ENCODE measurements at regions not wholly inside any gene's neighbourhood (a gene's known extent, or its start where the extent isn't known, plus 50 kb on each side); places are given as distances from the start of the nearest gene placed in this dataset.

GRCh38 chr2:120949027-120949956, 213.6 kb downstream of the GLI2 start:
- H3K9ac ChIP-seq (ENCODE audit: insufficient read length, low read depth), result no peak overlapping the region
- no peaks in the 10 kb centered on the region for H3K4me1 ChIP-seq (ENCODE audit: insufficient read depth, insufficient read length)
- H3K36me3 ChIP-seq (ENCODE audit: insufficient read depth, insufficient read length, low read length), result peaks cover 40% of the 10 kb centered on the region
- no peaks in the 10 kb centered on the region for H3K27me3 ChIP-seq (ENCODE audit: insufficient read depth, insufficient read length)
- H3K9me3 ChIP-seq (ENCODE audit: insufficient read depth, low read length), result no peaks in the 10 kb centered on the region
- TF ChIP-seq YY1 (IDR thresholded peaks at IDR 0.05; ENCODE audit: insufficient read depth, insufficient read length) (no peak), SUZ12 (IDR thresholded peaks at IDR 0.05; ENCODE audit: extremely low read depth, insufficient read depth, insufficient read length) (no peak), ZNF274 (IDR thresholded peaks at IDR 0.05; ENCODE audit: low read depth, low read length) (no peak)
- no peak overlapping the region for H3K4me3 ChIP-seq (ENCODE audit: insufficient read length, low read depth)
- no peak for DNase-seq (ENCODE audit: low read depth, low spot score)

GRCh38 chr2:120949957-120950590, 214.4 kb downstream of the GLI2 start:
- H3K27me3 ChIP-seq (ENCODE audit: insufficient read depth, insufficient read length), result no peaks in the 10 kb centered on the region
- no peak for TF ChIP-seq SUZ12 (IDR thresholded peaks at IDR 0.05; ENCODE audit: extremely low read depth, insufficient read depth, insufficient read length)
- no peak for TF ChIP-seq ZNF274 (IDR thresholded peaks at IDR 0.05; ENCODE audit: low read depth, low read length)
- TF ChIP-seq YY1 (IDR thresholded peaks at IDR 0.05; ENCODE audit: insufficient read depth, insufficient read length), result no peak
- H3K36me3 ChIP-seq (ENCODE audit: insufficient read depth, insufficient read length, low read length), result peaks cover 40% of the 10 kb centered on the region
- H3K9me3 ChIP-seq (ENCODE audit: insufficient read depth, low read length), result no peaks in the 10 kb centered on the region
- no peak for DNase-seq (ENCODE audit: low read depth, low spot score)
- H3K4me1 ChIP-seq (ENCODE audit: insufficient read depth, insufficient read length), result no peaks in the 10 kb centered on the region
- H3K4me3 ChIP-seq (ENCODE audit: insufficient read length, low read depth), result no peak overlapping the region
- no peak overlapping the region for H3K9ac ChIP-seq (ENCODE audit: insufficient read length, low read depth)

- Histone ChIP-seq H3K27me3 (ENCODE audit: insufficient read depth, insufficient read length) (no peaks in the 10 kb centered on the region), H3K4me3 (ENCODE audit: insufficient read length, low read depth) (no peak overlapping the region), H3K9ac (ENCODE audit: insufficient read length, low read depth) (no peak overlapping the region), H3K36me3 (ENCODE audit: insufficient read depth, insufficient read length, low read length) (peaks cover 55% of the 10 kb centered on the region), H3K9me3 (ENCODE audit: insufficient read depth, low read length) (no peaks in the 10 kb centered on the region), H3K4me1 (ENCODE audit: insufficient read depth, insufficient read length) (peaks cover 7% of the 10 kb centered on the region)
- DNase-seq (ENCODE audit: low read depth, low spot score), result no peak
- TF ChIP-seq ZNF274 (IDR thresholded peaks at IDR 0.05; ENCODE audit: low read depth, low read length) (no peak), SUZ12 (IDR thresholded peaks at IDR 0.05; ENCODE audit: extremely low read depth, insufficient read depth, insufficient read length) (no peak), YY1 (IDR thresholded peaks at IDR 0.05; ENCODE audit: insufficient read depth, insufficient read length) (no peak)
These were observed 216.0 kb downstream of the GLI2 start for GRCh38 chr2:120951693-120952092.

- Histone ChIP-seq H3K27me3 (ENCODE audit: insufficient read depth, insufficient read length) (no peaks in the 10 kb centered on the region), H3K9ac (ENCODE audit: insufficient read length, low read depth) (no peak overlapping the region), H3K9me3 (ENCODE audit: insufficient read depth, low read length) (no peaks in the 10 kb centered on the region), H3K36me3 (ENCODE audit: insufficient read depth, insufficient read length, low read length) (peaks cover 57% of the 10 kb centered on the region), H3K4me3 (ENCODE audit: insufficient read length, low read depth) (no peak overlapping the region), H3K4me1 (ENCODE audit: insufficient read depth, insufficient read length) (peaks cover 8% of the 10 kb centered on the region)
- no peak for TF ChIP-seq YY1 (IDR thresholded peaks at IDR 0.05; ENCODE audit: insufficient read depth, insufficient read length)
- TF ChIP-seq ZNF274 (IDR thresholded peaks at IDR 0.05; ENCODE audit: low read depth, low read length), result no peak
- TF ChIP-seq SUZ12 (IDR thresholded peaks at IDR 0.05; ENCODE audit: extremely low read depth, insufficient read depth, insufficient read length), result no peak
- DNase-seq (ENCODE audit: low read depth, low spot score), result no peak
These were observed 216.7 kb downstream of the GLI2 start for GRCh38 chr2:120952318-120952717.

- H3K4me1 ChIP-seq (ENCODE audit: insufficient read depth, insufficient read length), result peaks cover 8% of the 10 kb centered on the region
- H3K27me3 ChIP-seq (ENCODE audit: insufficient read depth, insufficient read length), result no peaks in the 10 kb centered on the region
- DNase-seq (ENCODE audit: low read depth, low spot score), result no peak
- peaks cover 63% of the 10 kb centered on the region for H3K36me3 ChIP-seq (ENCODE audit: insufficient read depth, insufficient read length, low read length)
- H3K9me3 ChIP-seq (ENCODE audit: insufficient read depth, low read length), result no peaks in the 10 kb centered on the region
- TF ChIP-seq ZNF274 (IDR thresholded peaks at IDR 0.05; ENCODE audit: low read depth, low read length), result no peak
- TF ChIP-seq SUZ12 (IDR thresholded peaks at IDR 0.05; ENCODE audit: extremely low read depth, insufficient read depth, insufficient read length), result no peak
- no peak for TF ChIP-seq YY1 (IDR thresholded peaks at IDR 0.05; ENCODE audit: insufficient read depth, insufficient read length)
- no peak overlapping the region for H3K4me3 ChIP-seq (ENCODE audit: insufficient read length, low read depth)
- H3K9ac ChIP-seq (ENCODE audit: insufficient read length, low read depth), result no peak overlapping the region
These were observed 217.5 kb downstream of the GLI2 start for GRCh38 chr2:120953066-120953756.

- no peak overlapping the region for H3K9ac ChIP-seq (ENCODE audit: insufficient read length, low read depth)
- peaks cover 68% of the 10 kb centered on the region for H3K36me3 ChIP-seq (ENCODE audit: insufficient read depth, insufficient read length, low read length)
- H3K27me3 ChIP-seq (ENCODE audit: insufficient read depth, insufficient read length), result no peaks in the 10 kb centered on the region
- DNase-seq (ENCODE audit: low read depth, low spot score), result no peak
- TF ChIP-seq ZNF274 (IDR thresholded peaks at IDR 0.05; ENCODE audit: low read depth, low read length) (no peak), YY1 (IDR thresholded peaks at IDR 0.05; ENCODE audit: insufficient read depth, insufficient read length) (no peak)
- peaks cover 10% of the 10 kb centered on the region for H3K4me1 ChIP-seq (ENCODE audit: insufficient read depth, insufficient read length)
- no peak overlapping the region for H3K4me3 ChIP-seq (ENCODE audit: insufficient read length, low read depth)
- H3K9me3 ChIP-seq (ENCODE audit: insufficient read depth, low read length), result no peaks in the 10 kb centered on the region
These were observed 218.3 kb downstream of the GLI2 start for GRCh38 chr2:120953843-120954584.
